HepG2 (cell line): ENCODE measurements at regions not wholly inside any gene's neighbourhood (a gene's known extent, or its start where the extent isn't known, plus 50 kb on each side); places are given as distances from the start of the nearest gene placed in this dataset.

Experiments
- GTF3A ChIP-seq: sonication (generic); formaldehyde crosslinking; conservative IDR thresholded peaks from 2 replicates; pipeline ENCODE4 v1.4.0; 2020; ENCODE audit warnings: mild to moderate bottlenecking, missing genetic modification reagents
- MAFK ChIP-seq, 2 experiments: IDR thresholded peaks in 1 of 2; conservative IDR thresholded peaks in 1 of 2; 2 replicates each; pipeline ENCODE4 v1.6.1; 2011; ENCODE audit warnings: improper control_type of control experiment in 2 of 2, low read length in 2 of 2
- SMARCE1 ChIP-seq: fragments of 450-650 bp; IDR thresholded peaks from 2 replicates; pipeline ENCODE4 v1.6.1; 2017; ENCODE audit warnings: borderline replicate concordance
- TOE1 ChIP-seq: sonication (generic); formaldehyde crosslinking; IDR thresholded peaks from 2 replicates; pipeline ENCODE4 v1.4.0; 2020; ENCODE audit warnings: mild to moderate bottlenecking, missing genetic modification reagents
- U2AF1 ChIP-seq: fragments of 200-400 bp; formaldehyde crosslinking; optimal IDR thresholded peaks from 2 replicates; pipeline ENCODE3; 2017; ENCODE audit warnings: mild to moderate bottlenecking, low read depth, low read length
- ZFP82 ChIP-seq: sonication (generic); formaldehyde crosslinking; IDR thresholded peaks from 2 replicates; pipeline ENCODE4 v1.5.1; 2020; ENCODE audit warnings: mild to moderate bottlenecking, missing genetic modification reagents, borderline replicate concordance
- TF ChIP-seq, protein P1 (sequence below): sonication (generic); formaldehyde crosslinking; IDR thresholded peaks from 2 replicates; pipeline ENCODE4 v1.8.0; 2022; ENCODE audit warnings: missing genetic modification reagents, low read depth, mild to moderate bottlenecking, borderline replicate concordance
- TF ChIP-seq, protein P2 (sequence below), 2 experiments: sonication (generic) in 1 of 2; formaldehyde crosslinking in 1 of 2; IDR thresholded peaks; 2 replicates each; pipeline versions ENCODE4 v1.4.0 to v1.6.1; 2018 to 2020; ENCODE audit warnings: missing genetic modification reagents in 2 of 2, borderline replicate concordance in 1 of 2, low read depth in 1 of 2, mild to moderate bottlenecking in 1 of 2, missing biosample characterization in 1 of 2
- TF ChIP-seq, protein P3 (sequence below): sonication (generic); formaldehyde crosslinking; IDR thresholded peaks from 2 replicates; pipeline ENCODE4 v1.5.0; 2020; ENCODE audit warnings: mild to moderate bottlenecking, missing genetic modification reagents, moderate library complexity

DNA sequence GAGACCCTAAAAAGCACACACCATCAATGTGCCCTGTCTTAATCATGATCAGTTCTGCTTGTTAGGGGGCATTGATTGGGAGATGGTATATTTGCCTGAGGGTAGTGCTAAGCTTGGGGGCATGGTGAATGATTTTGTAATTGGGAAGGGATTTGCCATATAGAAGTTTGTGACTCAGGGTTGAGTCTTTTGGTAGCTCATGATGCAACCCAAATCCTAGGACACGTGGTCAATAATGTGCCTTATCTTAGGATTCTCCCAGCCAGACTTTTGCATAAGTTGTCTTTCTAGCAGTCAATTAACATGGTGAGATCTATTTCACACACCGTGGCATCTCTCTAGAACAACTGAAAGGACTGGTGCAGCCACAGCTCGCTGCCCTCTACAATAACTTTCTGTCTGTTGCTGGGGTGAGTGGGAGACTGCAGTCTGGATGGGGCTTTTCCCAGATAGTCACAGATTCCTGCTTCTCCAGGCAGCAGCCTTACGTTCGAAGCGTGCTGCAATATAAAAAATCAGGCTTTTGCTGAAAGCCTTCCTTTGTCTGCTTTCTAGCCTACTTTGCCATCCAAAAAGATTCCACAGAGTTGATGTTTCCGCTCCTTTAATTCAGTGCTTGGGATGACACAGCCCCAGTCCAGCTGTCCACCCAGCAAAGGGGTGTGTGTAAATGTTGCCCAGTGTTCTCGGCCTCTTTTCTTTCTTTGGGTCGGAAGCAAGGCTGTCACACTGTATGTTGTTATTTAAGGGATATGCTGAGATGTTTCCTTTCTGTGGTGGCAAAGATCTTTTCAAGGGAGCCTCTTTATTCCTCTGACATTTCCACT lies 58.9 kb downstream of the ID4 start:
- TF ChIP-seq, protein P1, sequence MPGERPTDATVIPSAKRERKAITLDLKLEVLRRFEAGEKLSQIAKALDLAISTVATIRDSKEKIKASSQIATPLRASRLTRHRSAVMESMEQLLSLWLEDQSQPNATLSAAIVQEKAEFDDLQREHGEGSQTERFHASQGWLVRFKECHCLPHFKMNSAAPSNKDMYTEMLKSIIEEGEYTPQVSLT (CRISPR knock-in tag): no peak
- TF ChIP-seq, protein P2, sequence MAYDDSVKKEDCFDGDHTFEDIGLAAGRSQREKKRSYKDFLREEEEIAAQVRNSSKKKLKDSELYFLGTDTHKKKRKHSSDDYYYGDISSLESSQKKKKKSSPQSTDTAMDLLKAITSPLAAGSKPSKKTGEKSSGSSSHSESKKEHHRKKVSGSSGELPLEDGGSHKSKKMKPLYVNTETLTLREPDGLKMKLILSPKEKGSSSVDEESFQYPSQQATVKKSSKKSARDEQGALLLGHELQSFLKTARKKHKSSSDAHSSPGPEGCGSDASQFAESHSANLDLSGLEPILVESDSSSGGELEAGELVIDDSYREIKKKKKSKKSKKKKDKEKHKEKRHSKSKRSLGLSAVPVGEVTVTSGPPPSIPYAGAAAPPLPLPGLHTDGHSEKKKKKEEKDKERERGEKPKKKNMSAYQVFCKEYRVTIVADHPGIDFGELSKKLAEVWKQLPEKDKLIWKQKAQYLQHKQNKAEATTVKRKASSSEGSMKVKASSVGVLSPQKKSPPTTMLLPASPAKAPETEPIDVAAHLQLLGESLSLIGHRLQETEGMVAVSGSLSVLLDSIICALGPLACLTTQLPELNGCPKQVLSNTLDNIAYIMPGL (CRISPR knock-in tag; IDR thresholded peaks at IDR 0.05; ENCODE audit: borderline replicate concordance in 1 of 2, low read depth in 1 of 2): no peak
- TF ChIP-seq MAFK (conservative IDR thresholded peaks at IDR 0.05 in 1 of 2, IDR thresholded peaks at IDR 0.05 in 1 of 2; ENCODE audit: low read length in 2 of 2): no peak
- TF ChIP-seq U2AF1: no peak
- TF ChIP-seq ZFP82 (CRISPR knock-in tag): no peak
- TF ChIP-seq TOE1 (CRISPR knock-in tag): no peak
- no peak for TF ChIP-seq SMARCE1
- TF ChIP-seq, protein P3, sequence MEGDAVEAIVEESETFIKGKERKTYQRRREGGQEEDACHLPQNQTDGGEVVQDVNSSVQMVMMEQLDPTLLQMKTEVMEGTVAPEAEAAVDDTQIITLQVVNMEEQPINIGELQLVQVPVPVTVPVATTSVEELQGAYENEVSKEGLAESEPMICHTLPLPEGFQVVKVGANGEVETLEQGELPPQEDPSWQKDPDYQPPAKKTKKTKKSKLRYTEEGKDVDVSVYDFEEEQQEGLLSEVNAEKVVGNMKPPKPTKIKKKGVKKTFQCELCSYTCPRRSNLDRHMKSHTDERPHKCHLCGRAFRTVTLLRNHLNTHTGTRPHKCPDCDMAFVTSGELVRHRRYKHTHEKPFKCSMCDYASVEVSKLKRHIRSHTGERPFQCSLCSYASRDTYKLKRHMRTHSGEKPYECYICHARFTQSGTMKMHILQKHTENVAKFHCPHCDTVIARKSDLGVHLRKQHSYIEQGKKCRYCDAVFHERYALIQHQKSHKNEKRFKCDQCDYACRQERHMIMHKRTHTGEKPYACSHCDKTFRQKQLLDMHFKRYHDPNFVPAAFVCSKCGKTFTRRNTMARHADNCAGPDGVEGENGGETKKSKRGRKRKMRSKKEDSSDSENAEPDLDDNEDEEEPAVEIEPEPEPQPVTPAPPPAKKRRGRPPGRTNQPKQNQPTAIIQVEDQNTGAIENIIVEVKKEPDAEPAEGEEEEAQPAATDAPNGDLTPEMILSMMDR (CRISPR knock-in tag): no peak
- no peak for TF ChIP-seq GTF3A
